Astrocyte (in vitro differentiated cells and primary cell): ENCODE measurements at regions not wholly inside any gene's neighbourhood (a gene's known extent, or its start where the extent isn't known, plus 50 kb on each side); places are given as distances from the start of the nearest gene placed in this dataset.

Source experiments
- DNase-seq: peaks from one replicate; pipeline ENCODE4 v3.0.0-alpha.2; 2010; ENCODE audit warnings: low read depth
- FAIRE-seq: peaks from 2 replicates; lab custom pipeline; 2011; peaks lifted over from hg19 to GRCh38; lab: Jason Lieb, UNC
- H2AFZ ChIP-seq: 2 replicates; pipeline ENCODE4 v1.6.0; 2012; ENCODE audit warnings: low read depth, low read length, inconsistent platforms
- H3K27ac ChIP-seq: 2 replicates; pipeline ENCODE4 v1.5.1; 2011; ENCODE audit warnings: low read depth, low read length, inconsistent platforms
- H3K27me3 ChIP-seq: 2 replicates; pipeline ENCODE4 v1.6.0; 2011; ENCODE audit warnings: low read length, inconsistent platforms; ENCODE audit not compliant: insufficient read depth
- H3K36me3 ChIP-seq: 2 replicates; pipeline ENCODE4 v1.5.1; 2011; ENCODE audit warnings: low read length, inconsistent platforms; ENCODE audit not compliant: insufficient read depth
- H3K4me1 ChIP-seq: 2 replicates; pipeline ENCODE4 v1.5.1; 2011; ENCODE audit warnings: low read length, inconsistent platforms; ENCODE audit not compliant: insufficient read depth
- H3K4me2 ChIP-seq: 2 replicates; pipeline ENCODE4 v1.6.0; 2012; ENCODE audit warnings: low read length, inconsistent platforms
- H3K4me3 ChIP-seq: 2 replicates; pipeline ENCODE4 v1.5.1; 2011; ENCODE audit warnings: low read depth, mild to moderate bottlenecking, low read length, inconsistent platforms; ENCODE audit not compliant: insufficient read depth
- H3K79me2 ChIP-seq: 2 replicates; pipeline ENCODE4 v1.6.0; 2012; ENCODE audit warnings: mild to moderate bottlenecking, low read length, inconsistent platforms; ENCODE audit not compliant: insufficient read depth
- H3K9ac ChIP-seq: 2 replicates; pipeline ENCODE4 v1.6.0; 2012; ENCODE audit warnings: mild to moderate bottlenecking, low read length, inconsistent platforms
- H3K9me3 ChIP-seq: 2 replicates; pipeline ENCODE4 v1.5.1; 2012; ENCODE audit warnings: low read depth, mild to moderate bottlenecking, low read length, inconsistent platforms; ENCODE audit not compliant: insufficient read depth
- H4K20me1 ChIP-seq: 2 replicates; pipeline ENCODE4 v1.6.0; 2012; ENCODE audit warnings: low read length, inconsistent platforms; ENCODE audit not compliant: insufficient read depth
- H3K27ac Mint-ChIP-seq: one replicate; pipeline ENCODE4 v1.8.0; 2021; ENCODE audit warnings: mild to moderate bottlenecking, mixed read lengths; ENCODE audit not compliant: unreplicated experiment
- H3K27me3 Mint-ChIP-seq: one replicate; pipeline ENCODE4 v1.8.0; 2021; ENCODE audit warnings: low read depth, mixed read lengths; ENCODE audit not compliant: unreplicated experiment
- H3K36me3 Mint-ChIP-seq: one replicate; pipeline ENCODE4 v1.8.0; 2021; ENCODE audit warnings: low read depth, mixed read lengths; ENCODE audit not compliant: unreplicated experiment
- H3K4me1 Mint-ChIP-seq: one replicate; pipeline ENCODE4 v1.8.0; 2021; ENCODE audit warnings: low read depth, mixed read lengths; ENCODE audit not compliant: unreplicated experiment
- H3K4me3 Mint-ChIP-seq: one replicate; pipeline ENCODE4 v1.8.0; 2021; ENCODE audit warnings: mild to moderate bottlenecking, moderate library complexity, mixed read lengths; ENCODE audit not compliant: unreplicated experiment
- H3K9me3 Mint-ChIP-seq: one replicate; pipeline ENCODE4 v1.8.0; 2021; ENCODE audit warnings: mild to moderate bottlenecking, mixed read lengths; ENCODE audit not compliant: unreplicated experiment
- CTCF ChIP-seq: IDR thresholded peaks from 2 replicates; pipeline ENCODE4 v1.5.1; 2011; ENCODE audit warnings: low read depth, mild to moderate bottlenecking, inconsistent platforms, low read length, moderate library complexity; ENCODE audit not compliant: insufficient read depth
- EZH2 ChIP-seq: IDR thresholded peaks from 2 replicates; pipeline ENCODE4 v1.6.1; 2012; ENCODE audit warnings: mild to moderate bottlenecking, low read length, inconsistent platforms; ENCODE audit not compliant: insufficient read depth

DNA sequence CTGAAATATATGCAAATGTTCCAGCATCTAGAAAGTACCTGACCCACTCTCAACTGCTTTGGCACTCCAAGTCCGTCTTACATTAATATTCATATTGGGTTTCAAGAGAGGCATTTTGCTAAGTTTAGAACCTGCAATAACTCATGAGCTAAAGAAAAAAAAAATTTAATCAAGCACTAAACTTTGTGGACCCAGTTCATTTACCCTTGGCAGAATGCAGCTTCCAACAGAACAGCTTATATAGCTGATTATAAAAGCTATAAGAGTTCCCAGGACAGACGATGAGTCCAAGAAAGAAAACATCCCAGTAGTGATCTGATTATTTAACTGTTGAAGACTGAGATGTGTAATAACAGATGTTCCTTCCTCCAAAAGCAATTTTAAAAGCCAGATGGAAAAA, 592.0 kb downstream of the KCNH5 start:
- Histone ChIP-seq H3K9ac (no peak overlapping the region), H3K27ac (no peak overlapping the region), H3K4me3 (no peak overlapping the region), H3K36me3 (no peaks in the 10 kb centered on the region), H3K79me2 (no peaks in the 10 kb centered on the region), H3K4me1 (no peaks in the 10 kb centered on the region), H4K20me1 (no peaks in the 10 kb centered on the region), H3K27me3 (no peaks in the 10 kb centered on the region), H2AFZ (no peak overlapping the region), H3K9me3 (no peaks in the 10 kb centered on the region), H3K4me2 (no peak overlapping the region)
- no peak for FAIRE-seq
- no peak overlapping the region for H3K27ac Mint-ChIP-seq
- TF ChIP-seq EZH2 = no peak
- TF ChIP-seq CTCF = no peak
- DNase-seq = no peak
- no peaks in the 10 kb centered on the region for H3K27me3 Mint-ChIP-seq
- H3K4me1 Mint-ChIP-seq = no peaks in the 10 kb centered on the region
- H3K9me3 Mint-ChIP-seq = no peaks in the 10 kb centered on the region
- no peak overlapping the region for H3K4me3 Mint-ChIP-seq
- H3K36me3 Mint-ChIP-seq = no peaks in the 10 kb centered on the region

GRCh38 chr14:62455446-62455845, 589.8 kb downstream of the KCNH5 start:
- H3K27ac Mint-ChIP-seq = no peak overlapping the region
- H3K4me3 Mint-ChIP-seq = no peak overlapping the region
- Histone ChIP-seq H3K27ac (no peak overlapping the region), H3K9ac (no peak overlapping the region), H3K4me2 (no peak overlapping the region), H2AFZ (no peak overlapping the region), H4K20me1 (no peaks in the 10 kb centered on the region), H3K79me2 (no peaks in the 10 kb centered on the region), H3K9me3 (no peaks in the 10 kb centered on the region), H3K4me3 (no peak overlapping the region), H3K27me3 (no peaks in the 10 kb centered on the region), H3K4me1 (no peaks in the 10 kb centered on the region), H3K36me3 (no peaks in the 10 kb centered on the region)
- no peaks in the 10 kb centered on the region for H3K36me3 Mint-ChIP-seq
- FAIRE-seq (no peak), DNase-seq (no peak)
- no peaks in the 10 kb centered on the region for H3K4me1 Mint-ChIP-seq
- TF ChIP-seq CTCF = no peak
- no peak for TF ChIP-seq EZH2
- H3K9me3 Mint-ChIP-seq = no peaks in the 10 kb centered on the region
- H3K27me3 Mint-ChIP-seq = no peaks in the 10 kb centered on the region

GRCh38 chr14:62462988-62463387, 582.3 kb downstream of the KCNH5 start:
- Histone ChIP-seq H2AFZ (no peak overlapping the region), H3K4me2 (no peak overlapping the region), H3K9ac (no peak overlapping the region), H3K27ac (no peak overlapping the region), H3K36me3 (no peaks in the 10 kb centered on the region), H3K27me3 (no peaks in the 10 kb centered on the region), H3K9me3 (no peaks in the 10 kb centered on the region), H3K4me1 (no peaks in the 10 kb centered on the region), H4K20me1 (no peaks in the 10 kb centered on the region), H3K79me2 (no peaks in the 10 kb centered on the region), H3K4me3 (no peak overlapping the region)
- FAIRE-seq (no peak), DNase-seq (no peak)
- H3K27me3 Mint-ChIP-seq = no peaks in the 10 kb centered on the region
- H3K9me3 Mint-ChIP-seq = no peaks in the 10 kb centered on the region
- no peaks in the 10 kb centered on the region for H3K36me3 Mint-ChIP-seq
- H3K4me3 Mint-ChIP-seq = no peak overlapping the region
- TF ChIP-seq CTCF = no peak
- no peak for TF ChIP-seq EZH2
- peak overlapping the region; percentile 28 for H3K27ac Mint-ChIP-seq
- no peaks in the 10 kb centered on the region for H3K4me1 Mint-ChIP-seq
